ENCODE measurements at regions not wholly inside any gene's neighbourhood (a gene's known extent, or its start where the extent isn't known, plus 50 kb on each side); places are given as distances from the start of the nearest gene placed in this dataset.

GRCh38 chr11:116180806-116181600, 591.8 kb downstream of the BUD13 start:
- BruUV-seq (replicated peaks) = no TSS peak
- no peaks in the 10 kb centered on the region for H3K36me3 Mint-ChIP-seq (ENCODE audit: insufficient read depth, unreplicated experiment)
- no peak overlapping the region for H3K27ac Mint-ChIP-seq (ENCODE audit: unreplicated experiment)
- TF ChIP-seq CTCF (IDR thresholded peaks at IDR 0.05; ENCODE audit: insufficient read depth in 1 of 2, low read depth in 1 of 2, low read length in 1 of 2, severe bottlenecking in 1 of 2, unreplicated experiment in 1 of 2) = no peak
- no peak overlapping the region for H3K4me3 Mint-ChIP-seq (ENCODE audit: unreplicated experiment)
- POLR2A ChIA-PET = no interaction called here
- Histone ChIP-seq H3K9me3 (no peaks in the 10 kb centered on the region), H3K4me3 (ENCODE audit: low read depth, low read length) (no peak overlapping the region), H3K4me1 (peaks cover 24% of the 10 kb centered on the region), H3K36me3 (ENCODE audit: control insufficient read depth, insufficient read depth, low read length) (no peaks in the 10 kb centered on the region), H3K27me3 (replicated peaks; ENCODE audit: control insufficient read depth, insufficient read depth, low read length) (no peaks in the 10 kb centered on the region)
- DNase-seq = peak in 1 of 2 experiments; percentile 26
- no peaks in the 10 kb centered on the region for H3K27me3 Mint-ChIP-seq (ENCODE audit: insufficient read depth, unreplicated experiment)
- H3K4me1 Mint-ChIP-seq (ENCODE audit: low read depth, unreplicated experiment) = peaks cover 41% of the 10 kb centered on the region
- no peaks in the 10 kb centered on the region for H3K9me3 Mint-ChIP-seq (ENCODE audit: unreplicated experiment)
- intact Hi-C loops (cut with micrococcal nuclease; ENCODE audit: unreplicated experiment) = no loop called here
- CTCF ChIA-PET = no interaction called here

GRCh38 chr11:116179401-116179800, 593.4 kb downstream of the BUD13 start:
- peaks cover 48% of the 10 kb centered on the region for H3K4me1 Mint-ChIP-seq (ENCODE audit: low read depth, unreplicated experiment)
- no peaks in the 10 kb centered on the region for H3K36me3 Mint-ChIP-seq (ENCODE audit: insufficient read depth, unreplicated experiment)
- no peak overlapping the region for H3K4me3 Mint-ChIP-seq (ENCODE audit: unreplicated experiment)
- no peaks in the 10 kb centered on the region for H3K27me3 ChIP-seq (replicated peaks; ENCODE audit: control insufficient read depth, insufficient read depth, low read length)
- H3K9me3 Mint-ChIP-seq (ENCODE audit: unreplicated experiment) = no peaks in the 10 kb centered on the region
- no peaks in the 10 kb centered on the region for H3K36me3 ChIP-seq (ENCODE audit: control insufficient read depth, insufficient read depth, low read length)
- H3K4me1 ChIP-seq = peaks cover 24% of the 10 kb centered on the region
- H3K4me3 ChIP-seq (ENCODE audit: low read depth, low read length) = no peak overlapping the region
- no TSS peak for BruUV-seq (replicated peaks)
- ChIA-PET CTCF (no interaction called here), POLR2A (no interaction called here)
- TF ChIP-seq CTCF (IDR thresholded peaks at IDR 0.05; ENCODE audit: insufficient read depth in 1 of 2, low read depth in 1 of 2, low read length in 1 of 2, severe bottlenecking in 1 of 2, unreplicated experiment in 1 of 2) = no peak
- no peaks in the 10 kb centered on the region for H3K9me3 ChIP-seq
- no peaks in the 10 kb centered on the region for H3K27me3 Mint-ChIP-seq (ENCODE audit: insufficient read depth, unreplicated experiment)
- DNase-seq = peak in 1 of 2 experiments; percentile 27
- no peak overlapping the region for H3K27ac Mint-ChIP-seq (ENCODE audit: unreplicated experiment)
- intact Hi-C loops (cut with micrococcal nuclease; ENCODE audit: unreplicated experiment) = no loop called here

- H3K9me3 ChIP-seq = no peaks in the 10 kb centered on the region
- Mint-ChIP-seq H3K27me3 (ENCODE audit: insufficient read depth, unreplicated experiment) (no peaks in the 10 kb centered on the region), H3K4me3 (ENCODE audit: unreplicated experiment) (no peak overlapping the region), H3K36me3 (ENCODE audit: insufficient read depth, unreplicated experiment) (no peaks in the 10 kb centered on the region), H3K4me1 (ENCODE audit: low read depth, unreplicated experiment) (peaks cover 48% of the 10 kb centered on the region), H3K27ac (ENCODE audit: unreplicated experiment) (peak overlapping the region; percentile 49), H3K9me3 (ENCODE audit: unreplicated experiment) (no peaks in the 10 kb centered on the region)
- POLR2A ChIA-PET = interaction anchor here (1.1 kb wide), 1 partner anchor 16 kb away, joined by 6 read pairs; no protein-coding TSS in a partner anchor
- no peaks in the 10 kb centered on the region for H3K27me3 ChIP-seq (replicated peaks; ENCODE audit: control insufficient read depth, insufficient read depth, low read length)
- H3K36me3 ChIP-seq (ENCODE audit: control insufficient read depth, insufficient read depth, low read length) = no peaks in the 10 kb centered on the region
- CTCF ChIA-PET = interaction anchor here (0.8 to 1.5 kb wide), 3 partner anchors 14 to 34 kb away, joined by 3 read pairs; no protein-coding TSS in a partner anchor
- intact Hi-C loops (cut with micrococcal nuclease; ENCODE audit: unreplicated experiment) = no loop called here
- no TSS peak for BruUV-seq (replicated peaks)
- peak in 1 of 2 experiments; percentile 44 for DNase-seq
- peaks cover 24% of the 10 kb centered on the region for H3K4me1 ChIP-seq
- H3K4me3 ChIP-seq (ENCODE audit: low read depth, low read length) = no peak overlapping the region
- no peak for TF ChIP-seq CTCF (IDR thresholded peaks at IDR 0.05; ENCODE audit: insufficient read depth in 1 of 2, low read depth in 1 of 2, low read length in 1 of 2, severe bottlenecking in 1 of 2, unreplicated experiment in 1 of 2)
Observed at GRCh38 chr11:116177521-116178210, 595.1 kb downstream of the BUD13 start.

Measured in Caco-2 (cell line).